ENCODE measurements at regions not wholly inside any gene's neighbourhood (a gene's known extent, or its start where the extent isn't known, plus 50 kb on each side); places are given as distances from the start of the nearest gene placed in this dataset.
A peak's percentile ranks its signal among the peaks of the same experiment; 100 is the strongest.
"Not testable (repeated sequence)": the region's sequence is repeated elsewhere in the genome, so short reads cannot be mapped to it uniquely, and the experiment has no call there.

GRCh38 chr2:136715146-136715545 is 50.2 kb upstream of the THSD7B start:
- DNase-seq (ENCODE audit: low read depth in 2 of 2), result no peak

- no peak for DNase-seq (ENCODE audit: low read depth in 2 of 2)
Observed at GRCh38 chr2:136714452-136714951, 50.8 kb upstream of the THSD7B start.

GRCh38 chr2:136713739-136714138 is 51.6 kb upstream of the THSD7B start:
- DNase-seq (ENCODE audit: low read depth in 2 of 2), result no peak

GRCh38 chr2:136705336-136705735 is 60.0 kb upstream of the THSD7B start:
- no peak for DNase-seq (ENCODE audit: low read depth in 2 of 2)

- no peak for DNase-seq (ENCODE audit: low read depth in 2 of 2)
Observed at GRCh38 chr2:136703214-136703613, 62.1 kb upstream of the THSD7B start.

- no peak for DNase-seq (ENCODE audit: low read depth in 2 of 2)
Observed at GRCh38 chr2:136696438-136696837, 68.9 kb upstream of the THSD7B start.

- DNase-seq (ENCODE audit: low read depth in 2 of 2), result no peak
Observed at GRCh38 chr2:136693966-136694365, 71.4 kb upstream of the THSD7B start.

- DNase-seq (ENCODE audit: low read depth in 2 of 2), result not testable (repeated sequence)
Observed at GRCh38 chr2:136680079-136680478, 85.3 kb upstream of the THSD7B start.

GRCh38 chr2:136665736-136666135 is 99.6 kb upstream of the THSD7B start:
- no peak for DNase-seq (ENCODE audit: low read depth in 2 of 2)

- no peak for DNase-seq (ENCODE audit: low read depth in 2 of 2)
Observed at GRCh38 chr2:136664713-136665405, 100.5 kb upstream of the THSD7B start.

- DNase-seq (ENCODE audit: low read depth in 2 of 2), result no peak
Observed at GRCh38 chr2:136658201-136658600, 107.1 kb upstream of the THSD7B start.

- no peak for DNase-seq (ENCODE audit: low read depth in 2 of 2)
Observed at GRCh38 chr2:136653861-136654260, 111.5 kb upstream of the THSD7B start.

- no peak for DNase-seq (ENCODE audit: low read depth in 2 of 2)
Observed at GRCh38 chr2:136651456-136652010, 113.8 kb upstream of the THSD7B start.

GRCh38 chr2:136647039-136647438 is 118.3 kb upstream of the THSD7B start:
- DNase-seq (ENCODE audit: low read depth in 2 of 2), result no peak

GRCh38 chr2:136645236-136645828 is 120.0 kb upstream of the THSD7B start:
- DNase-seq (ENCODE audit: low read depth in 2 of 2), result no peak

- DNase-seq (ENCODE audit: low read depth in 2 of 2), result no peak
Observed at GRCh38 chr2:136639651-136640050, 125.7 kb upstream of the THSD7B start.

- no peak for DNase-seq (ENCODE audit: low read depth in 2 of 2)
Observed at GRCh38 chr2:136638193-136638592, 127.2 kb upstream of the THSD7B start.

- DNase-seq (ENCODE audit: low read depth in 2 of 2), result no peak
Observed at GRCh38 chr2:136637402-136637801, 127.9 kb upstream of the THSD7B start.

- no peak for DNase-seq (ENCODE audit: low read depth in 2 of 2)
Observed at GRCh38 chr2:136628490-136628889, 136.9 kb upstream of the THSD7B start.

GRCh38 chr2:136613096-136613495 is 152.2 kb upstream of the THSD7B start:
- no peak for DNase-seq (ENCODE audit: low read depth in 2 of 2)

GRCh38 chr2:136612079-136612478 is 153.3 kb upstream of the THSD7B start:
- DNase-seq (ENCODE audit: low read depth in 2 of 2), result no peak

GRCh38 chr2:136611451-136611850 is 153.9 kb upstream of the THSD7B start:
- no peak for DNase-seq (ENCODE audit: low read depth in 2 of 2)

- peak in 1 of 2 donors; percentile 21 for DNase-seq (ENCODE audit: low read depth in 2 of 2)
Observed at GRCh38 chr2:136582628-136583205, 182.6 kb upstream of the THSD7B start.
